OCI-LY3 (cell line): ENCODE measurements at regions not wholly inside any gene's neighbourhood (a gene's known extent, or its start where the extent isn't known, plus 50 kb on each side); places are given as distances from the start of the nearest gene placed in this dataset.

Source experiments
- H2AFZ ChIP-seq: fragments of 200-600, 300-600 bp; shearing (Covaris generic); 2 replicates; pipeline ENCODE4 v1.6.0; 2014; ENCODE audit warnings: antibody characterized with exemption, low read depth, low read length
- H3K27ac ChIP-seq: fragments of 200-600, 300-600 bp; sonication (generic); 2 replicates; pipeline ENCODE4 v1.5.1; 2014; ENCODE audit warnings: mild to moderate bottlenecking, low read length, moderate library complexity, mixed read lengths
- H3K27me3 ChIP-seq: fragments of 200-600, 300-600 bp; sonication (generic); 2 replicates; pipeline ENCODE4 v1.6.1; 2014; ENCODE audit warnings: low read depth, low read length, mixed read lengths
- H3K36me3 ChIP-seq: fragments of 200-600, 300-600 bp; sonication (generic); replicated peaks from 2 replicates; pipeline ENCODE3; 2014; ENCODE audit warnings: low read depth, low read length, mixed read lengths
- H3K4me1 ChIP-seq: fragments of 300-600, 200-600 bp; sonication (generic); 2 replicates; pipeline ENCODE4 v1.6.1; 2014; ENCODE audit warnings: low read length, mixed read lengths
- H3K4me2 ChIP-seq: fragments of 200-600, 300-600 bp; sonication (generic); 2 replicates; pipeline ENCODE4 v1.6.1; 2014; ENCODE audit warnings: low read length, mixed read lengths
- H3K4me3 ChIP-seq: fragments of 300-600, 200-600 bp; sonication (generic); 2 replicates; pipeline ENCODE4 v1.5.1; 2014; ENCODE audit warnings: antibody characterized with exemption, mild to moderate bottlenecking, low read length, moderate library complexity
- H3K79me2 ChIP-seq: fragments of 300-600, 200-600 bp; shearing (Covaris generic); 2 replicates; pipeline ENCODE4 v1.6.1; 2014; ENCODE audit warnings: mild to moderate bottlenecking, low read length, mixed read lengths
- H3K9ac ChIP-seq: fragments of 300-600, 200-600 bp; shearing (Covaris generic); 2 replicates; pipeline ENCODE4 v1.6.0; 2014; ENCODE audit warnings: mild to moderate bottlenecking, low read length, moderate library complexity
- H3K9me3 ChIP-seq: fragments of 200-600, 300-600 bp; shearing (Covaris generic); 2 replicates; pipeline ENCODE4 v1.6.1; 2014; ENCODE audit warnings: low read length, mixed read lengths; ENCODE audit not compliant: insufficient read depth
- H4K20me1 ChIP-seq: fragments of 200-600, 300-600 bp; sonication (generic); 2 replicates; pipeline ENCODE4 v1.6.1; 2016; ENCODE audit warnings: low read length, mixed read lengths; ENCODE audit not compliant: insufficient read depth
- EZH2phosphoT487 ChIP-seq: fragments of 200-600 bp; shearing (Covaris generic); IDR thresholded peaks from 2 replicates; pipeline ENCODE4 v1.6.1; 2018; ENCODE audit warnings: antibody characterized with exemption, mixed run types, low read depth
- TF ChIP-seq, protein P1 (sequence below): fragments of 200-600, 300-600 bp; sonication (generic); IDR thresholded peaks from 2 replicates; pipeline ENCODE4 v1.5.1; 2014; ENCODE audit warnings: antibody characterized with exemption, low read length, low read depth

DNA sequence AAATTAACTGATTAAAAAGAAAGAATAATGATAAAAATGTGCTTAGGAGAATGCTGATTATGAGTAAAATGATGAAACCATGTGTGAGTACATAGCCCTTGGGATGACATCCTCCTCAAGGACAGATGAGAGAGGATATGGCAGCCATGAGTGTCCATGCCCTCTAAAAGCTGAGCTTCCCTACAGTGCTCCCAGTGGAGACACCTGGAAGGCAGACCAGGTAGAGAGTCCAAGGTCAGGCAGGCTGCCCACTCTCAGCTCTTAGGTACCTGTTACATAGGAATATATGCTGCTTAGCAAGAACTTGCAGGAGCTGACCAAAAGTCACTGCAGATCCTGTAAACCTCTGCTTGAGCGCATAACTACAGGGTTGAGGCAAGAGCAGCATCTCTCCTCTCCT is 169.7 kb upstream of the TMEM229A start:
- no peak overlapping the region for H3K4me3 ChIP-seq
- no peaks in the 10 kb centered on the region for H3K4me1 ChIP-seq
- no peak overlapping the region for H3K9ac ChIP-seq
- H3K27ac ChIP-seq: no peak overlapping the region
- H3K36me3 ChIP-seq: no peaks in the 10 kb centered on the region
- H4K20me1 ChIP-seq: no peaks in the 10 kb centered on the region
- H3K79me2 ChIP-seq: no peaks in the 10 kb centered on the region
- no peak overlapping the region for H3K4me2 ChIP-seq
- TF ChIP-seq EZH2phosphoT487: no peak
- TF ChIP-seq, protein P1, sequence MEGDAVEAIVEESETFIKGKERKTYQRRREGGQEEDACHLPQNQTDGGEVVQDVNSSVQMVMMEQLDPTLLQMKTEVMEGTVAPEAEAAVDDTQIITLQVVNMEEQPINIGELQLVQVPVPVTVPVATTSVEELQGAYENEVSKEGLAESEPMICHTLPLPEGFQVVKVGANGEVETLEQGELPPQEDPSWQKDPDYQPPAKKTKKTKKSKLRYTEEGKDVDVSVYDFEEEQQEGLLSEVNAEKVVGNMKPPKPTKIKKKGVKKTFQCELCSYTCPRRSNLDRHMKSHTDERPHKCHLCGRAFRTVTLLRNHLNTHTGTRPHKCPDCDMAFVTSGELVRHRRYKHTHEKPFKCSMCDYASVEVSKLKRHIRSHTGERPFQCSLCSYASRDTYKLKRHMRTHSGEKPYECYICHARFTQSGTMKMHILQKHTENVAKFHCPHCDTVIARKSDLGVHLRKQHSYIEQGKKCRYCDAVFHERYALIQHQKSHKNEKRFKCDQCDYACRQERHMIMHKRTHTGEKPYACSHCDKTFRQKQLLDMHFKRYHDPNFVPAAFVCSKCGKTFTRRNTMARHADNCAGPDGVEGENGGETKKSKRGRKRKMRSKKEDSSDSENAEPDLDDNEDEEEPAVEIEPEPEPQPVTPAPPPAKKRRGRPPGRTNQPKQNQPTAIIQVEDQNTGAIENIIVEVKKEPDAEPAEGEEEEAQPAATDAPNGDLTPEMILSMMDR: no peak
- no peaks in the 10 kb centered on the region for H3K9me3 ChIP-seq
- H3K27me3 ChIP-seq: no peaks in the 10 kb centered on the region
- H2AFZ ChIP-seq: no peak overlapping the region

DNA sequence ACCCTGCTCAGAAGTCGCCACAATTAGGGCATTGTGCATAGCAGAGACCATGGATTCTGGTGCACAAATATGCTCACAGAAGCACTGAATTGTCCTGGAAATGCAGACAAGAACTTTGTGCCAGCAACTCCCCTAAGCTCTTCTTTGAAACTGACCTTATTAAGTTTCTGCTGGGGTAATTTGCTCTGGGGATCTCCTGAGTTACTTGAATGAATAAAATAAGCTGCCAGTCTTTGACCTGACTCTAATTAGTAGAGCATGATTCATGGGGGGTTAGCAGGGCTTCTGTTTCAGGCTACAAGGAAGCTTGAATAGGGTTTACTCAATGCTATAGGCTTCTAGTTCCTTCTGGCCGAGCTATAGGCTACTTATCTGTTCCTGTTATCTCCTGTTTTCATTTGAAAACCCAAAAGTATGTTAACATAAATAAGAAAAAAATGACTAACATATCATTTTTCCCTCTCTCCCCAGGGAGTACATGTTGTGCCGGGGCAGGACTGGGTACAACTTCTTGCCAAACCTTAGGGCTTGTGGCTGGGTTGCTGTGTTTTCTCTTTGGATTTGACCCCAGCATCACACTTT is 169.0 kb upstream of the TMEM229A start:
- no peak for TF ChIP-seq EZH2phosphoT487
- TF ChIP-seq, protein P1: no peak
- no peaks in the 10 kb centered on the region for H3K4me1 ChIP-seq
- H2AFZ ChIP-seq: no peak overlapping the region
- H4K20me1 ChIP-seq: no peaks in the 10 kb centered on the region
- no peaks in the 10 kb centered on the region for H3K36me3 ChIP-seq
- no peak overlapping the region for H3K9ac ChIP-seq
- H3K9me3 ChIP-seq: no peaks in the 10 kb centered on the region
- no peaks in the 10 kb centered on the region for H3K27me3 ChIP-seq
- H3K27ac ChIP-seq: no peak overlapping the region
- no peak overlapping the region for H3K4me3 ChIP-seq
- H3K4me2 ChIP-seq: no peak overlapping the region
- H3K79me2 ChIP-seq: no peaks in the 10 kb centered on the region

DNA sequence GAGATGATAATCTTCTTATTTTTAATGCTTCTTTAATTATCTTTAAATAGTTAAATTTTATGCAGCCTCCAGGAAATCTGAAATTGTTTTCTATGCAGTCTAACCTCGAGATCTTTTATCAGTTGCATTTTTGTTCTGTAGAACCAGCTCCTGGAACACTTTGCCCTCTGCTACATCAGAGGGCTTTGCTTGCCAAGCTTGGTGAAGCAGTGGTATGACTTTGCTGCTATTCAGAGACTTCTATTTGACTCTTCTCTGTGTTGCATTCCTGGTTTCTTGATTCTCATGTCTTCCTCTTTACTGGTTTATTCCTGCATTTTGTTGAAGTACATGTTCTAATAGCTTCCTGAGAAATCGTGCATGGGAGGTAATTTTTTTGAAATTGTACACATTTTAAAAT is 163.7 kb upstream of the TMEM229A start:
- H3K79me2 ChIP-seq: no peaks in the 10 kb centered on the region
- no peak overlapping the region for H3K9ac ChIP-seq
- H3K4me1 ChIP-seq: no peaks in the 10 kb centered on the region
- H4K20me1 ChIP-seq: no peaks in the 10 kb centered on the region
- TF ChIP-seq, protein P1: no peak
- no peak for TF ChIP-seq EZH2phosphoT487
- H3K4me3 ChIP-seq: no peak overlapping the region
- H2AFZ ChIP-seq: no peak overlapping the region
- no peaks in the 10 kb centered on the region for H3K36me3 ChIP-seq
- no peak overlapping the region for H3K27ac ChIP-seq
- H3K27me3 ChIP-seq: no peaks in the 10 kb centered on the region
- no peak overlapping the region for H3K4me2 ChIP-seq
- no peaks in the 10 kb centered on the region for H3K9me3 ChIP-seq

- Histone ChIP-seq H3K27me3 (no peaks in the 10 kb centered on the region), H4K20me1 (no peaks in the 10 kb centered on the region), H3K4me2 (no peak overlapping the region), H3K9me3 (no peaks in the 10 kb centered on the region), H2AFZ (no peak overlapping the region), H3K4me1 (no peaks in the 10 kb centered on the region), H3K27ac (no peak overlapping the region), H3K9ac (no peak overlapping the region), H3K4me3 (no peak overlapping the region), H3K36me3 (no peaks in the 10 kb centered on the region), H3K79me2 (no peaks in the 10 kb centered on the region)
- no peak for TF ChIP-seq EZH2phosphoT487
- TF ChIP-seq, protein P1: no peak
Measured at GRCh38 chr7:124192885-124193284, 160.0 kb upstream of the TMEM229A start.
